Tibial nerve (tissue), 3 donors: ENCODE measurements at regions not wholly inside any gene's neighbourhood (a gene's known extent, or its start where the extent isn't known, plus 50 kb on each side); places are given as distances from the start of the nearest gene placed in this dataset.

Experiments
- CTCF ChIP-seq, 5 experiments: fragments of 200-600 bp in 3 of 5; fragments of 450-650 bp in 2 of 5; sonication (generic) in 3 of 5; IDR thresholded peaks; one replicate each; pipeline ENCODE4 v1.5.1; 2016 to 2019; ENCODE audit warnings: antibody characterized with exemption in 5 of 5, mild to moderate bottlenecking in 3 of 5, moderate library complexity in 2 of 5
- POLR2A ChIP-seq, 2 donors: fragments of 450-650 bp; IDR thresholded peaks; one replicate each; pipeline ENCODE4 v1.6.1; 2017; ENCODE audit warnings: antibody characterized with exemption in 2 of 2, mild to moderate bottlenecking in 2 of 2, moderate library complexity in 2 of 2

DNA sequence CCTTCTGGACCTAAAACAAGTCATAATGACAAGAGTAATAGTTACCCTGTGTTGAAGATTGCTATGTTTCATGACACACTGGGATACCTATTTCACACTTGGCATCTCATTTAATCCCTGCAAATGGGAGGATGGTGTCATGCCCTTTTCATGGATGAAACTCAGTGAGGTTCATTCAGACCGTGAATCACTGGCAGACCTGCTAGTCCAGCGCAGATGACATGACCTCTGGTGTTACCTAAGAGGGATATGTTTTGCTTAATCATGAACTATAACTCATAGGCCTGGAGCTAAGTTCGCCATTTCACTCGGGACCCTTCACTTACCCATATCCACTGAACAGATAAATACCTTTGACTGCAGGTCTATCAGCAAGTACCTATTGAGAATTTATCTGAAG is 286.6 kb upstream of the FMN2 start:
- TF ChIP-seq POLR2A (IDR thresholded peaks at IDR 0.05) (no peak), CTCF (IDR thresholded peaks at IDR 0.05) (no peak)
